NCI-H446 treated with DMSO at 0.1 percent for 48 hours (cell line): ENCODE measurements at regions not wholly inside any gene's neighbourhood (a gene's known extent, or its start where the extent isn't known, plus 50 kb on each side); places are given as distances from the start of the nearest gene placed in this dataset.
"Not testable (repeated sequence)": the region's sequence is repeated elsewhere in the genome, so short reads cannot be mapped to it uniquely, and the experiment has no call there.

Experiments used
- DNase-seq: peaks from one replicate; lab custom pipeline; 2025; lab: John Stamatoyannopoulos, UW

- not testable (repeated sequence) for DNase-seq
Observed at GRCh38 chr5:71343994-71344393, 111.5 kb upstream of the BDP1 start.

- not testable (repeated sequence) for DNase-seq
Observed at GRCh38 chr5:71372601-71373000, 82.8 kb upstream of the BDP1 start.

- not testable (repeated sequence) for DNase-seq
Observed at GRCh38 chr5:71373054-71373734, 82.3 kb upstream of the BDP1 start.

DNA sequence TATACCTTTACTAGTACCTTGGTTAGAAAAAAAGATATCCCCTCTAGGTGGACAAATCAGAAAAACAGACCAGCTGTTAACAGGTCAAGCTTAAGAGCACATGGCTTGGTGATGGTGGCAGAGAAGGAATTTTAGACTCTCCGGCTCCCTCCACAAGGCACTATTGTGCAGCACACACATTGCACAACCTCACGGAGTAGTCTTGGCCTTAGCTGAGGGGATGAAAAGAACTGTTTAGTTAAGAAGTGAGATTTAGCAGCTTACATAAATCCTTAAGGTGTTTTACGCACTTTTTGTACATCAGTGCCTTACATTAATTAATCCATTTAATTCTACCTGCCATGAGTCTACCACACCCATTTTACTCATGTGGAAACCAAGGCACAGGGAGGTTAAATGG lies 71.2 kb upstream of the BDP1 start:
- not testable (repeated sequence) for DNase-seq

GRCh38 chr5:71384706-71385105 lies 70.7 kb upstream of the BDP1 start:
- DNase-seq = no peak

DNA sequence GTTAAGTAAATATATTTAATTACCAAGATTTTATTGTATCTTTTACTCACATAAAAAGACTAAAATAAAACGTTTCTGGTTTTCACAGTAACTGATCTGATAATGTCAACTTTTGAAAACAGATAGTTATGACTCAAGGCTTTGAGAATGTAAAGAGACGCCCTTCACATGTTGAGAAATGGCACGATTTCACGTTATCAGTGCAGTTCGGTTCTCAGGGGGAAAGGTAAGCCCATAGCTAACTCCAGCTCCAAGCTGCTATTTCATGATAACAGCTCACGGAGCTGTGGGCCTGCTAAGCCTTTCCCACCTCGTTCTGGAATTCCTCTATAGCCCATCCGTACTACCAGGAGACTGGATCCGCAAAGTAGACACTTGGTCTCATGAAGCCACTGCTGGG lies 70.2 kb upstream of the BDP1 start:
- DNase-seq = not testable (repeated sequence)

GRCh38 chr5:71388184-71388583 lies 67.3 kb upstream of the BDP1 start:
- DNase-seq = peak; percentile 4

DNA sequence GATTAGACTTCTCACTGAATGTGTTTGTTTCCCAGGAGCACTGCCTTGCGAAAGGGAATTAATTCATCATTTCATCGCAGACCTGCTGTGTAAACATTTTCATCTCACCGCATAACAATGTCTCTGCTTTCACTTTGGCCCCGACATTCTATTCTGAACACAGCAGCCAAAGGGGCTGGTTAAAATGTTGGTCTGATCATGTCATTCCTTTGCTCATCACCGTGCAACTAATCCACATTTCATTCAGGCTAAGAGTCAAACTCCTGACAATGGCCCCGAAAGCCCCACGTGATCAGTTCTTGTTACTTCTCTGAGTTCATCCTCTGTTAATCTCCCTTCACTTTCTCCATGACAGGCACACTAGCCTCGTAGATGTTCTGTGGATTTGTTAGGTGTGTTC lies 57.1 kb upstream of the BDP1 start:
- not testable (repeated sequence) for DNase-seq

DNA sequence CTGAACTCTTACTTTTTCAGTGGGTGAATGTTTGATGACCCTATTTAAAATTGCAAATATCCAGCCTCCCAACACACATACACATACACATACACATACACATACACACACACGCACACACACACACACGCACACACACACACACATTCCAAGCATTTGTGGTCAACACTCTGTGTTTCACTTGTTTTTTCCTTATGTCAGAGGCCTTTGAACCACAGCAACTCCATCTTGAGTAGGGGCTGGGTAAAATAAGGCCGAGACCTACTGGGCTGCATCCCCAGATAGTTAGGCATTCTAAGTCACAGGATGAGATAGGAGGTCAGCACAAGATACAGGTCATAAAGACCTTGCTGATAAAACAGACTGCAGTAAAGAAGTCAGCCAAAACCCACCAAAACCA lies 56.6 kb upstream of the BDP1 start:
- DNase-seq = not testable (repeated sequence)

DNA sequence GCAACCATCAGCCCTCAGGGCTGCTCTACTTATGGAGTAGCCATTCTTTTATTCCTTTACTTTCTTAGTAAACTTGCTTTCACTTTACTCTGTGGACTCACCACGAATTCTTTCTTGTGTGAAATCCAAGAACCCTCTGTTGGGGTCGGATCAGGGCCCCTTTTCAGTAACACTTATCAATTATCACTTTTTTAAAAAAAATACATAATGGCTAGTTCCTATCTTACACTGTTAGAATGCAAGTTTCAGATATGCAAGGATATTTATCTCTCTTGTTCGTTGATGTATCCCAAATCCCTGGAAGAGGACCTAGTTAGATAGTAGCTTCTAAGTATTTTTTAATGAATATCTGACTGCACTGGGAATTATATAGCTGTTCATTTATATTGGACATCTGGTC lies 56.0 kb upstream of the BDP1 start:
- not testable (repeated sequence) for DNase-seq

GRCh38 chr5:71400626-71401025 lies 54.8 kb upstream of the BDP1 start:
- peak; percentile 58 for DNase-seq

GRCh38 chr5:71401150-71401549 lies 54.3 kb upstream of the BDP1 start:
- DNase-seq = not testable (repeated sequence)

DNA sequence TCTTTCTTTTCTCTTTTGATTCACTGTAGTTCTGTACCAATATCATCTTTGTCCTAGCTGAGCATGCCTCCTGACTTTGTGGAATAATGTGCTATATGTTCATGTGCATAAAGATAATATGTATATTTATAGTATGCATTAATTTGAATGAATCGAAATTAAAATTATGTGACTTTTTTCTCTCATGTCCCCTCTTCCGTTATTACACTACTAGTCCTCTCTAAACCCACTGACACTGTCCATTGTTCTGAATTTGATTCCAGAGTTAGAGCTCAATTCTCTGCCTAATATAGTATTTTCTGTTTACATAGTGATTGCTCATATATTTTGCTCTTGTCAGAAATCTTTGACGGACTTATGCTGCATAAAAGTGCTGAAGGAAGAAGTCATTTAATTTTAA lies 53.9 kb upstream of the BDP1 start:
- DNase-seq = not testable (repeated sequence)

DNA sequence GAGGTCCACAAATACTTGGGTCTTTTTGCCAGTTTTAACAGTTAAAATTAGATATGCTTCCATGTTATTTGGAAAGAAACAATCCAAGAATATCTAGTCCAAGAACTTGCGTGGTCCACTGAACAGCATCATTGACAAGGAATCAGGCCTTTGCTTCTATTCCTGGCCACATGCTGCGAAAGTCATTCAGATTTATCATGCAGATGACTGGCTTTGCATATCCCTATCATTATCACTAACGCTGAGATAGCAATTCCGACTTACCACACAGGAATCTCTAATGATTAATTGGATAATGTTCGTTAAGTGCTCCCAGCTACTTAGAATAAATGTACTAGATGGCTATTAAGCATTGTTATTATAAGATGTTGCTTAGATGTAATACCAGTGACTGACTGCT lies 51.0 kb upstream of the BDP1 start:
- DNase-seq = peak; percentile 25

DNA sequence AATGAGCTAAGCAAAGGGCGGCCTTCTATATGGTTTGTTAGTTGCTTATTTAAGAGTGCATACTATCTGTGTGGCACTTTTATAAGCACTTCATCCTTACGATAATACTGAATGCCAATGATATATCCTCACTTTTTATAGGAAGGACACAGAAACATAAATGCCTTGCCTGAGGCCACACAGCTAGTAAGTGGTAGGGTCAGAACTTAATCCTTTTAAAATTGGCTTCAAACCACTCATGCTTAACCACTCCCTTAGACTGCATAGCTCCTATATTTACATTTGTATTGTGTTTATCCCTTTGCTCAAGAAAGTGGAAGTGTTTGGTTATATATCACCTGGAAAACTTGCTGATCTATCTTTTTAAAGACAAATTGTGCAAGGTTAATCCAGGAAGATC lies 50.5 kb upstream of the BDP1 start:
- not testable (repeated sequence) for DNase-seq
